ENCODE measurements at regions not wholly inside any gene's neighbourhood (a gene's known extent, or its start where the extent isn't known, plus 50 kb on each side); places are given as distances from the start of the nearest gene placed in this dataset.

- no peak for TF ChIP-seq CTCF (IDR thresholded peaks at IDR 0.05)
These were observed 79.0 kb upstream of the WAC start for GRCh38 chr10:28453926-28454325.

GRCh38 chr10:28457110-28457509 lies 75.8 kb upstream of the WAC start:
- no peak for TF ChIP-seq CTCF (IDR thresholded peaks at IDR 0.05)

- TF ChIP-seq CTCF (IDR thresholded peaks at IDR 0.05), result no peak
These were observed 73.3 kb upstream of the WAC start for GRCh38 chr10:28459453-28460144.

- no peak for TF ChIP-seq CTCF (IDR thresholded peaks at IDR 0.05)
These were observed 69.8 kb upstream of the WAC start for GRCh38 chr10:28463141-28463540.

- no peak for TF ChIP-seq CTCF (IDR thresholded peaks at IDR 0.05)
These were observed 69.1 kb upstream of the WAC start for GRCh38 chr10:28463676-28464395.

GRCh38 chr10:28467615-28468014 lies 65.3 kb upstream of the WAC start:
- no peak for TF ChIP-seq CTCF (IDR thresholded peaks at IDR 0.05)

GRCh38 chr10:28468707-28469483 lies 64.0 kb upstream of the WAC start:
- no peak for TF ChIP-seq CTCF (IDR thresholded peaks at IDR 0.05)

Measured in LNCAP (cell line).